AG09319 (cell line): ENCODE measurements at regions not wholly inside any gene's neighbourhood (a gene's known extent, or its start where the extent isn't known, plus 50 kb on each side); places are given as distances from the start of the nearest gene placed in this dataset.

ENCODE experiments used
- DNase-seq: peaks from one replicate; pipeline ENCODE4 v3.0.0-alpha.2; 2010; ENCODE audit warnings: low read depth; ENCODE audit errors: extremely low read depth
- CTCF ChIP-seq: IDR thresholded peaks from 2 replicates; pipeline ENCODE4 v1.5.1; 2011; ENCODE audit warnings: low read depth, mild to moderate bottlenecking, inconsistent platforms, low read length, moderate library complexity

DNA sequence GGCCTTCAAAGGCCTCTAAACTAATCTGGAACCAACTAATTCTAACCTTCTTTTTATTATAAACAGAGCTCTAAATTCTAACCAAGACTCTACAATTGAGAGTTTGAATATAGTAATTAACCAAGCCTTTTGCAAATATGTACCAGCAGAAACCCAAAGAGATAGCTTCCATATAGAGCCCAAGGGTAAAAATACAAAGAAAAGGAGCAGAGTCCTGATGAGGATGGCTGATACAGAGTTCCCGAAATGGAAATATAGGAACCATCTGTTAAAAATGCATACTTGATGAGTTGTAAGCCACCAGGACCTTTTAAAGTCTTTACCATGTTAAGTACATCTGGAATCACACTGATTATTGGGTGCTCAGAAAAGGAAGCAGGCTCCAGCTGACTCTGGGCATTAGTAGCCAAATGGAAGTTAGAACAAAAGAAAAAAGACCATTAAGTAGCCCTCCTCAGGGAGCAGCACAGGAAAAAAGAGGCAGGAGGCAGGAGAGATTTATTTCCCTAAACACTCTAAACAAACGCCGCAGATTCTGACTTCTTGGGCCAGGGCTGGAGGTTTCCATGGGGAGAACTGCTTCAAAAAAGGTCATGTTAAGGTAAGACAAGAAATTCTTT, 463.1 kb upstream of the FAT3 start:
- no peak for DNase-seq
- TF ChIP-seq CTCF = no peak

DNA sequence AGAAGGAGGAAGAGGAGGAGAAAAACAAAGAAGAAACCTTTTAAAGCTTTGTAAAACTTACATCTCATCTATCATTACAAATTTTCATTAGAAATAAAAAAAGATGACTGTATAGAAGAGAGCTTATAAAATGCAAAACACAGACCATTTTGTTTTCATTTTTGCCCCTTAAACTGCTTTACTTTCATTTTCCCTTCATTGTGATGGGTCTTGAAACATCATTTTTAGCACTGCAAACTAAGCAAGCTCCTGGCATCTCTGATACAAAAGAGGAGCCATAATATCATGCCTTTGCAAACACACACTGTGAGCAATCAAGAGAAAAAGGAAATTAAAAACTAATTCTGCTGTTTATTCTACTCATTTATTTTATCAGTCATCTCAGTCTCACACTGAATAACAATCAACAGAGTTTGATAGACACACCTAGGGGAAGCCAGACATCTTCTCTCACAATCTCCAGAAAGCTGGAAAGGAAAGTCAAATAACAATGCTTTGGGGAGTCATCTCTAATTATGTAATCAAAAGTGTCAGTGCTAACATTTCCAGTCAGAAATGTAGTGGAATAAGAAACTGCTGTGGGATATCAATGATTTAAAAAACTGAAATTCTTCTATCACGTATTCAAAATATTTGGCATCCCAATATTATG, 467.7 kb upstream of the FAT3 start:
- DNase-seq = no peak
- no peak for TF ChIP-seq CTCF

GRCh38 chr11:91755951-91756707, 468.5 kb upstream of the FAT3 start:
- no peak for TF ChIP-seq CTCF
- DNase-seq = no peak

DNA sequence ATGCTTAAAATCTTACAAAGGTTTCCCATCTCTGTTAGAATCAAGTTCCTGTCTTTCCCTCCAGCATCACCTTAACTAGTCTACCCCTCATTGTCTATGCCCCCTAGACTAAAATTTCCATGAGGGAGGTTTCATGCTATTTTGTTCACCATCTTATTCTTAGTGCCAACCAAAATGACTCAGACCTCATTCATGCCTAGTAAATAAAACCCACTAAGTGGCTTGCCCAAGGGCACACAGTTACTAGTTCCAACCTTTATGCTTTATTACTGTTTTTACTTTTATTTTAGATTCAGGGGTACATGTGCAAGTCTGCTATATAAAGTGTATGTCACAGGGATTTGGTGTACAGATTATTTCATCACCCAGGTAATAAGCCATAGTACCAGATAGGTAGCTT, 469.1 kb upstream of the FAT3 start:
- TF ChIP-seq CTCF = no peak
- no peak for DNase-seq

GRCh38 chr11:91749251-91749650, 475.4 kb upstream of the FAT3 start:
- no peak for DNase-seq
- no peak for TF ChIP-seq CTCF

DNA sequence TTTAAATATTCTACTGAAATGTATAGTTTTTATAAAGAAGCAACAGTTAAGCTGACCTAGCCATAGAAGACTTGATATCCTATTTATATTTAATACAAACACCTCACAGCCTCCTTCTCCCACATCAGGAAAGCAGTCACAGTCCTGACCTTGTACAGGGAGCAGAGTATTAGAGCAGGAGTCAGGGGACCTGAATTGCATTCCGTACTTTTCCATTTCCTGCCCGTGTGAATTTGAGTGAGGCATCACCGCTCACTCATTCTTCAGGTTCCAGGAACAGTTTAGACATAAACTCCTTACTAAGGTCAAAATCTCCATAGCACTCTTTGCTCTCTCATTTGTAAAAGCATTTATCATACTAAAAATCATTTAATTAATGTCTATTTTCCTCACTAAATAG, 482.5 kb upstream of the FAT3 start:
- TF ChIP-seq CTCF = no peak
- no peak for DNase-seq

GRCh38 chr11:91731051-91731450, 493.6 kb upstream of the FAT3 start:
- no peak for DNase-seq
- no peak for TF ChIP-seq CTCF
